ENCODE measurements at regions not wholly inside any gene's neighbourhood (a gene's known extent, or its start where the extent isn't known, plus 50 kb on each side); places are given as distances from the start of the nearest gene placed in this dataset.

DNA sequence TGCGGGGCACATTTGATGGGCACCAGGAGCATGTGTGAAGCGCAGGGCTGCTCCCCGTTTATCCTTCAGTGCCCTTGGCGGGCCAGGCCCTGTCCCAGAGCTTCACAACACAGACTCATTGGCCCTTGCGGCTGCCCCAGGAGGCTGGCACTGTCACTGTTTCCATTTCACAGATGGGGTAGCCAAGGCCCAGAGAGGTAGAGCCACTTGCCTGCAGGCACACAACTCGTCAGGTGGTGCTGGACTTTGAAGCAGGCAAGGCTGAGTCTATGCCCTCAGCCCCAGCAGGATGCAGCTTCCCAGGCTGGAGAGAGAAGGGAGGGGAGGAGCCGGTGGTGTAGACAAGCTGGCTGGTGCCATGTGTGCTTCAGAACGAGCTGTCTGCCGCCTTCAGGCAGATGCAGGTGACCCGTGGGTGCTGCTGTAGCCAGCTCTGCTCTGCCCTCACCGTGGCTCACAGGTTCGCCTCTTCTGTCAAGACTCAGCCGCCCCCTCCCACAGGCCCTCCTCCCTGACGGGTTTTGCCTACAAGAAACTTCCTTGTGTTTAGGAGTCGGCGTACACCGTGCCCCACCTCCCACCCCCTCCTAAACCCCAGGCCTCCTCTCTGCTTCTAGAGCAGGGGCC is 232.3 kb upstream of the CIBAR2 start:
- TF ChIP-seq, protein P1, sequence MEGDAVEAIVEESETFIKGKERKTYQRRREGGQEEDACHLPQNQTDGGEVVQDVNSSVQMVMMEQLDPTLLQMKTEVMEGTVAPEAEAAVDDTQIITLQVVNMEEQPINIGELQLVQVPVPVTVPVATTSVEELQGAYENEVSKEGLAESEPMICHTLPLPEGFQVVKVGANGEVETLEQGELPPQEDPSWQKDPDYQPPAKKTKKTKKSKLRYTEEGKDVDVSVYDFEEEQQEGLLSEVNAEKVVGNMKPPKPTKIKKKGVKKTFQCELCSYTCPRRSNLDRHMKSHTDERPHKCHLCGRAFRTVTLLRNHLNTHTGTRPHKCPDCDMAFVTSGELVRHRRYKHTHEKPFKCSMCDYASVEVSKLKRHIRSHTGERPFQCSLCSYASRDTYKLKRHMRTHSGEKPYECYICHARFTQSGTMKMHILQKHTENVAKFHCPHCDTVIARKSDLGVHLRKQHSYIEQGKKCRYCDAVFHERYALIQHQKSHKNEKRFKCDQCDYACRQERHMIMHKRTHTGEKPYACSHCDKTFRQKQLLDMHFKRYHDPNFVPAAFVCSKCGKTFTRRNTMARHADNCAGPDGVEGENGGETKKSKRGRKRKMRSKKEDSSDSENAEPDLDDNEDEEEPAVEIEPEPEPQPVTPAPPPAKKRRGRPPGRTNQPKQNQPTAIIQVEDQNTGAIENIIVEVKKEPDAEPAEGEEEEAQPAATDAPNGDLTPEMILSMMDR (conservative IDR thresholded peaks at IDR 0.05): no peak
- no peak for TF ChIP-seq EZH2 (IDR thresholded peaks at IDR 0.05; ENCODE audit: low read depth)

Measured in PC-9 (cell line).